ENCODE measurements at regions not wholly inside any gene's neighbourhood (a gene's known extent, or its start where the extent isn't known, plus 50 kb on each side); places are given as distances from the start of the nearest gene placed in this dataset.

- Mint-ChIP-seq H3K27me3 (ENCODE audit: insufficient read depth, low read depth) (peaks cover 2% of the 10 kb centered on the region), H3K27ac (no peak overlapping the region), H3K4me3 (no peak overlapping the region), H3K36me3 (no peaks in the 10 kb centered on the region), H3K4me1 (no peaks in the 10 kb centered on the region), H3K9me3 (no peaks in the 10 kb centered on the region)
- Histone ChIP-seq H3K27ac (no peak overlapping the region), H3K4me3 (no peak overlapping the region), H3K4me1 (no peaks in the 10 kb centered on the region), H4K20me1 (ENCODE audit: low read depth) (no peaks in the 10 kb centered on the region), H3F3A (ENCODE audit: low read depth) (no peaks in the 10 kb centered on the region), H3K4me2 (no peak overlapping the region), H3K36me3 (no peaks in the 10 kb centered on the region), H3K9ac (no peak overlapping the region), H2AFZ (replicated peaks) (no peak overlapping the region), H3K9me3 (ENCODE audit: low read depth) (no peaks in the 10 kb centered on the region), H3K79me2 (ENCODE audit: low read depth) (no peaks in the 10 kb centered on the region), H3K27me3 (no peaks in the 10 kb centered on the region)
- TF ChIP-seq EZH2 (IDR thresholded peaks at IDR 0.05) = no peak
- TF ChIP-seq, protein P1, sequence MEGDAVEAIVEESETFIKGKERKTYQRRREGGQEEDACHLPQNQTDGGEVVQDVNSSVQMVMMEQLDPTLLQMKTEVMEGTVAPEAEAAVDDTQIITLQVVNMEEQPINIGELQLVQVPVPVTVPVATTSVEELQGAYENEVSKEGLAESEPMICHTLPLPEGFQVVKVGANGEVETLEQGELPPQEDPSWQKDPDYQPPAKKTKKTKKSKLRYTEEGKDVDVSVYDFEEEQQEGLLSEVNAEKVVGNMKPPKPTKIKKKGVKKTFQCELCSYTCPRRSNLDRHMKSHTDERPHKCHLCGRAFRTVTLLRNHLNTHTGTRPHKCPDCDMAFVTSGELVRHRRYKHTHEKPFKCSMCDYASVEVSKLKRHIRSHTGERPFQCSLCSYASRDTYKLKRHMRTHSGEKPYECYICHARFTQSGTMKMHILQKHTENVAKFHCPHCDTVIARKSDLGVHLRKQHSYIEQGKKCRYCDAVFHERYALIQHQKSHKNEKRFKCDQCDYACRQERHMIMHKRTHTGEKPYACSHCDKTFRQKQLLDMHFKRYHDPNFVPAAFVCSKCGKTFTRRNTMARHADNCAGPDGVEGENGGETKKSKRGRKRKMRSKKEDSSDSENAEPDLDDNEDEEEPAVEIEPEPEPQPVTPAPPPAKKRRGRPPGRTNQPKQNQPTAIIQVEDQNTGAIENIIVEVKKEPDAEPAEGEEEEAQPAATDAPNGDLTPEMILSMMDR (IDR thresholded peaks at IDR 0.05) = no peak
- no peak for DNase-seq (ENCODE audit: low spot score)
Measured at GRCh38 chr11:33967451-33967850, 75.6 kb upstream of the LMO2 start.

DNA sequence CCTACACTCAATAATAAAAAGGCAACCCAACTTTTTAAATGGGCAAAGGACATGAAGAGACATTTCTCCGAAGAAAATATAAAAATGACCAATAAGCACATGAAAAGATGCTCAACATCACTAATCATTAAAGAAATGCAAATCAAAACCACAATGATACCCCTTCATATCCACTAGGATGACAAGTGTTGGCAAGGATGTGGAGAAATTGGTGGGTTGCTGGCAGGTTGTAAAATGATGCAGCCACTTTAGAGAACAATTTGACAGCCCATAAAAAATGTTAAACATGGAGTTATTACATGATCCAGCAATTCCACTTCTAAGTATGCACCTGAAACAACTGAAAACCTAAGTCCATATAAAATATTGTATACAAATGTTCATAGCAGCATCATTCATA, 73.2 kb upstream of the LMO2 start:
- Histone ChIP-seq H2AFZ (replicated peaks) (no peak overlapping the region), H3K9ac (no peak overlapping the region), H3K4me1 (no peaks in the 10 kb centered on the region), H3F3A (ENCODE audit: low read depth) (no peaks in the 10 kb centered on the region), H4K20me1 (ENCODE audit: low read depth) (no peaks in the 10 kb centered on the region), H3K27me3 (no peaks in the 10 kb centered on the region), H3K4me3 (no peak overlapping the region), H3K9me3 (ENCODE audit: low read depth) (no peaks in the 10 kb centered on the region), H3K36me3 (no peaks in the 10 kb centered on the region), H3K27ac (no peak overlapping the region), H3K79me2 (ENCODE audit: low read depth) (no peaks in the 10 kb centered on the region), H3K4me2 (no peak overlapping the region)
- Mint-ChIP-seq H3K27ac (no peak overlapping the region), H3K36me3 (no peaks in the 10 kb centered on the region), H3K4me1 (no peaks in the 10 kb centered on the region), H3K27me3 (ENCODE audit: insufficient read depth, low read depth) (peaks cover 7% of the 10 kb centered on the region), H3K4me3 (no peak overlapping the region), H3K9me3 (no peaks in the 10 kb centered on the region)
- TF ChIP-seq, protein P1 (IDR thresholded peaks at IDR 0.05) = no peak
- TF ChIP-seq EZH2phosphoT487 (IDR thresholded peaks at IDR 0.05) = no peak
- TF ChIP-seq EZH2 (IDR thresholded peaks at IDR 0.05) = no peak
- DNase-seq (ENCODE audit: low spot score) = no peak

GRCh38 chr11:33959855-33960400, 68.1 kb upstream of the LMO2 start:
- Histone ChIP-seq H3K27me3 (no peaks in the 10 kb centered on the region), H3K9ac (no peak overlapping the region), H3K4me1 (no peaks in the 10 kb centered on the region), H3K36me3 (no peaks in the 10 kb centered on the region), H3K4me3 (no peak overlapping the region), H3K4me2 (no peak overlapping the region), H2AFZ (replicated peaks) (no peak overlapping the region), H3K9me3 (ENCODE audit: low read depth) (no peaks in the 10 kb centered on the region), H3K79me2 (ENCODE audit: low read depth) (no peaks in the 10 kb centered on the region), H4K20me1 (ENCODE audit: low read depth) (no peaks in the 10 kb centered on the region), H3K27ac (no peak overlapping the region), H3F3A (ENCODE audit: low read depth) (no peaks in the 10 kb centered on the region)
- TF ChIP-seq EZH2 (IDR thresholded peaks at IDR 0.05) (no peak), EZH2phosphoT487 (IDR thresholded peaks at IDR 0.05) (no peak)
- TF ChIP-seq, protein P1 (IDR thresholded peaks at IDR 0.05) = no peak
- no peak for DNase-seq (ENCODE audit: low spot score)
- Mint-ChIP-seq H3K9me3 (no peaks in the 10 kb centered on the region), H3K27me3 (ENCODE audit: insufficient read depth, low read depth) (peaks cover 5% of the 10 kb centered on the region), H3K27ac (no peak overlapping the region), H3K36me3 (no peaks in the 10 kb centered on the region), H3K4me1 (no peaks in the 10 kb centered on the region), H3K4me3 (no peak overlapping the region)
